ENCODE measurements at regions not wholly inside any gene's neighbourhood (a gene's known extent, or its start where the extent isn't known, plus 50 kb on each side); places are given as distances from the start of the nearest gene placed in this dataset.

DNA sequence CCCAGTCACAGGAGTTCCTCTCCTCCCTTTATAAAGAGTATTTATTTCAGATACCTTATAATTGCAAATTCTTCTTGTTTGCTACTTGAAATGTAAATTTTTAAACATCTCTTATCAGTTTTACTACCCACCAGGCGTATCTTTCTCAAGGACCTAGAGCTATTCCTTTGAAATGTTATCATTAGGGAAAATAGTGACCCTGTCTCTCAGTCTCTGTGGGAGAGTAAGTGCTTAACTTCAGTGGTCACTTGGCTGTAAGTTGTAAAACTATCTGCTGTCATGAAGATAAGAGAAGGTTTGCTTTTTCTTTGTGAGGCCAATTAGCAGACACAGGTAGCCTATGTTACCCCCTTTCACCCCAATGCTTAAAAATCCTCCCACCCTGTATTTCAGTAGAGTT, 241.6 kb downstream of the TACR3 start (continued):
- TF ChIP-seq, protein P1, sequence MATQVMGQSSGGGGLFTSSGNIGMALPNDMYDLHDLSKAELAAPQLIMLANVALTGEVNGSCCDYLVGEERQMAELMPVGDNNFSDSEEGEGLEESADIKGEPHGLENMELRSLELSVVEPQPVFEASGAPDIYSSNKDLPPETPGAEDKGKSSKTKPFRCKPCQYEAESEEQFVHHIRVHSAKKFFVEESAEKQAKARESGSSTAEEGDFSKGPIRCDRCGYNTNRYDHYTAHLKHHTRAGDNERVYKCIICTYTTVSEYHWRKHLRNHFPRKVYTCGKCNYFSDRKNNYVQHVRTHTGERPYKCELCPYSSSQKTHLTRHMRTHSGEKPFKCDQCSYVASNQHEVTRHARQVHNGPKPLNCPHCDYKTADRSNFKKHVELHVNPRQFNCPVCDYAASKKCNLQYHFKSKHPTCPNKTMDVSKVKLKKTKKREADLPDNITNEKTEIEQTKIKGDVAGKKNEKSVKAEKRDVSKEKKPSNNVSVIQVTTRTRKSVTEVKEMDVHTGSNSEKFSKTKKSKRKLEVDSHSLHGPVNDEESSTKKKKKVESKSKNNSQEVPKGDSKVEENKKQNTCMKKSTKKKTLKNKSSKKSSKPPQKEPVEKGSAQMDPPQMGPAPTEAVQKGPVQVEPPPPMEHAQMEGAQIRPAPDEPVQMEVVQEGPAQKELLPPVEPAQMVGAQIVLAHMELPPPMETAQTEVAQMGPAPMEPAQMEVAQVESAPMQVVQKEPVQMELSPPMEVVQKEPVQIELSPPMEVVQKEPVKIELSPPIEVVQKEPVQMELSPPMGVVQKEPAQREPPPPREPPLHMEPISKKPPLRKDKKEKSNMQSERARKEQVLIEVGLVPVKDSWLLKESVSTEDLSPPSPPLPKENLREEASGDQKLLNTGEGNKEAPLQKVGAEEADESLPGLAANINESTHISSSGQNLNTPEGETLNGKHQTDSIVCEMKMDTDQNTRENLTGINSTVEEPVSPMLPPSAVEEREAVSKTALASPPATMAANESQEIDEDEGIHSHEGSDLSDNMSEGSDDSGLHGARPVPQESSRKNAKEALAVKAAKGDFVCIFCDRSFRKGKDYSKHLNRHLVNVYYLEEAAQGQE (IDR thresholded peaks at IDR 0.05; ENCODE audit: unreplicated experiment), result no peak

DNA sequence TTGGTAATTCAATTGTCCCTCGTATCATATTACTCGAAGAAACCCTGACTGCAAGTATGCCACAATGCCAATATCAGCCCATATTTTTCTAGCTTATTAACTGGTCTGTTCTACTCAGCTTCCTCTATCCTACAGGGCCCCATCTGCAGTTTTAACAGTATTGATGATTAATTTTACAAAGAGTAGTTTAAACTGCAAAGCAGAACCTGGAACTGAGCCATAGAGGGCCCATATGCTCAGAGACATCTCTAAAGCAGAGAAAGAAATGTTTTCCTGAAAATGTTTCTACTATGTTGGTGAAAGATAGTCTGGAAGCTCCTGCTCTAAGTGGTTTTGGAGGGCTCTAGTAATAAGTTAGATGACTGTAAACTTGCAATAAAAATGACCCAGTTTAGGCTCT, 259.4 kb upstream of the CENPE start:
- Mint-ChIP-seq H3K36me3 (ENCODE audit: low read depth) (no peaks in the 10 kb centered on the region; the same call in 2 of the 3 replicates), H3K4me1 (no peaks in the 10 kb centered on the region), H3K27ac (no peak overlapping the region), H3K4me3 (no peak overlapping the region), H3K9me3 (0 out of 3 replicates have a peak, but pooled peaks cover 3% of the 10 kb centered on the region), H3K27me3 (ENCODE audit: insufficient read depth, low read depth, poor library complexity) (peaks cover 1% of the 10 kb centered on the region)
- Histone ChIP-seq H3F3A (replicated peaks; ENCODE audit: low read depth) (no peaks in the 10 kb centered on the region), H3K4me2 (no peak overlapping the region), H4K20me1 (replicated peaks; ENCODE audit: insufficient read depth) (no peaks in the 10 kb centered on the region), H3K79me2 (replicated peaks; ENCODE audit: insufficient read depth) (no peaks in the 10 kb centered on the region), H3K4me1 (ENCODE audit: insufficient read depth) (no peaks in the 10 kb centered on the region), H2AFZ (no peak overlapping the region), H3K9me2 (ENCODE audit: insufficient read depth) (no peaks in the 10 kb centered on the region; the same call in 1 of the 2 replicates), H3K4me3 (no peak overlapping the region), H3K36me3 (ENCODE audit: insufficient read depth) (no peaks in the 10 kb centered on the region), H3K27ac (ENCODE audit: low read depth) (no peak overlapping the region), H3K27me3 (ENCODE audit: insufficient read depth) (no peaks in the 10 kb centered on the region)
- no peak for TF ChIP-seq ZNF114 (CRISPR knock-in tag; IDR thresholded peaks at IDR 0.05)
- TF ChIP-seq EZH2phosphoT487 (IDR thresholded peaks at IDR 0.05; ENCODE audit: unreplicated experiment), result no peak
- no peak for ATAC-seq
- DNase-seq (ENCODE audit: low spot score), result no peak

DNA sequence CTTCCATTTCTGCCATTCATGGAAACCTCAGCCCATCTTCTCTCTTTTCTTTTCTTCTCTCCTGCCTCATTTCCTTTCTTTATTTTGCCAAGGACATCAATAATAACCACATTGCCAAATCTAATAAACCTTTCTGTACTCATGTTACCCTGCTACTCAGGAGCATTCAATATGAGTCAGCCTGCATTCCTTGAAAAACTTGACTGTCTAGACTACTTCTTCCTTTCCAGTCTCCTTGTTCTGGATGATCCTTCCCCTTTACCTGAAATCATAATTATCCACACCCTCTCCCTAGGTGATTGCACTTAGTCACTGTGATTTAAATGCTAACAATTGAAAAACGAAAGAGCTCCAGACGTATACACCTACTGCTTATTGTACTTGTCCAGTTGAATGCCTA, 253.2 kb upstream of the CENPE start:
- Mint-ChIP-seq H3K4me3 (no peak overlapping the region), H3K27ac (no peak overlapping the region), H3K9me3 (0 out of 3 replicates have a peak, but pooled peaks cover 3% of the 10 kb centered on the region), H3K4me1 (no peaks in the 10 kb centered on the region), H3K27me3 (ENCODE audit: insufficient read depth, low read depth, poor library complexity) (peaks cover 1% of the 10 kb centered on the region), H3K36me3 (ENCODE audit: low read depth) (no peaks in the 10 kb centered on the region; the same call in 2 of the 3 replicates)
- H3K4me2 ChIP-seq, result no peak overlapping the region
- no peaks in the 10 kb centered on the region for H3K4me1 ChIP-seq (ENCODE audit: insufficient read depth)
- H3K36me3 ChIP-seq (ENCODE audit: insufficient read depth), result no peaks in the 10 kb centered on the region
- no peak for ATAC-seq
- no peaks in the 10 kb centered on the region for H3K27me3 ChIP-seq (ENCODE audit: insufficient read depth)
- no peak overlapping the region for H3K4me3 ChIP-seq
- H2AFZ ChIP-seq, result no peak overlapping the region
- H3K9me2 ChIP-seq (ENCODE audit: insufficient read depth), result no peaks in the 10 kb centered on the region; the same call in 1 of the 2 replicates
- TF ChIP-seq JUNB (IDR thresholded peaks at IDR 0.05; ENCODE audit: unreplicated experiment) (no peak), EZH2 (IDR thresholded peaks at IDR 0.05; ENCODE audit: low read depth, unreplicated experiment) (no peak), STAT1 (IDR thresholded peaks at IDR 0.05; ENCODE audit: unreplicated experiment) (no peak), NANOG (IDR thresholded peaks at IDR 0.05; ENCODE audit: borderline replicate concordance) (no peak), ZNF114 (CRISPR knock-in tag; IDR thresholded peaks at IDR 0.05) (no peak)
- TF ChIP-seq, protein P2, sequence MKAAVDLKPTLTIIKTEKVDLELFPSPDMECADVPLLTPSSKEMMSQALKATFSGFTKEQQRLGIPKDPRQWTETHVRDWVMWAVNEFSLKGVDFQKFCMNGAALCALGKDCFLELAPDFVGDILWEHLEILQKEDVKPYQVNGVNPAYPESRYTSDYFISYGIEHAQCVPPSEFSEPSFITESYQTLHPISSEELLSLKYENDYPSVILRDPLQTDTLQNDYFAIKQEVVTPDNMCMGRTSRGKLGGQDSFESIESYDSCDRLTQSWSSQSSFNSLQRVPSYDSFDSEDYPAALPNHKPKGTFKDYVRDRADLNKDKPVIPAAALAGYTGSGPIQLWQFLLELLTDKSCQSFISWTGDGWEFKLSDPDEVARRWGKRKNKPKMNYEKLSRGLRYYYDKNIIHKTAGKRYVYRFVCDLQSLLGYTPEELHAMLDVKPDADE (IDR thresholded peaks at IDR 0.05), result no peak
- TF ChIP-seq, protein P3, sequence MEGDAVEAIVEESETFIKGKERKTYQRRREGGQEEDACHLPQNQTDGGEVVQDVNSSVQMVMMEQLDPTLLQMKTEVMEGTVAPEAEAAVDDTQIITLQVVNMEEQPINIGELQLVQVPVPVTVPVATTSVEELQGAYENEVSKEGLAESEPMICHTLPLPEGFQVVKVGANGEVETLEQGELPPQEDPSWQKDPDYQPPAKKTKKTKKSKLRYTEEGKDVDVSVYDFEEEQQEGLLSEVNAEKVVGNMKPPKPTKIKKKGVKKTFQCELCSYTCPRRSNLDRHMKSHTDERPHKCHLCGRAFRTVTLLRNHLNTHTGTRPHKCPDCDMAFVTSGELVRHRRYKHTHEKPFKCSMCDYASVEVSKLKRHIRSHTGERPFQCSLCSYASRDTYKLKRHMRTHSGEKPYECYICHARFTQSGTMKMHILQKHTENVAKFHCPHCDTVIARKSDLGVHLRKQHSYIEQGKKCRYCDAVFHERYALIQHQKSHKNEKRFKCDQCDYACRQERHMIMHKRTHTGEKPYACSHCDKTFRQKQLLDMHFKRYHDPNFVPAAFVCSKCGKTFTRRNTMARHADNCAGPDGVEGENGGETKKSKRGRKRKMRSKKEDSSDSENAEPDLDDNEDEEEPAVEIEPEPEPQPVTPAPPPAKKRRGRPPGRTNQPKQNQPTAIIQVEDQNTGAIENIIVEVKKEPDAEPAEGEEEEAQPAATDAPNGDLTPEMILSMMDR (conservative IDR thresholded peaks at IDR 0.05; ENCODE audit: low read depth in 2 of 2), result no peak
- DNase-seq (ENCODE audit: low spot score), result no peak
- H3K27ac ChIP-seq (ENCODE audit: low read depth), result no peak overlapping the region
- H3F3A ChIP-seq (replicated peaks; ENCODE audit: low read depth), result no peaks in the 10 kb centered on the region
- no peaks in the 10 kb centered on the region for H3K79me2 ChIP-seq (replicated peaks; ENCODE audit: insufficient read depth)
- no peaks in the 10 kb centered on the region for H4K20me1 ChIP-seq (replicated peaks; ENCODE audit: insufficient read depth)
